Ovary (tissue), 7 donors: ENCODE measurements at regions not wholly inside any gene's neighbourhood (a gene's known extent, or its start where the extent isn't known, plus 50 kb on each side); places are given as distances from the start of the nearest gene placed in this dataset.

ENCODE experiments used
- DNase-seq, 5 donors: peaks; one replicate each; pipeline ENCODE4 v3.0.0-alpha.2; 2019 to 2020
- H3K27ac ChIP-seq, 2 donors: fragments of 200-600 bp; one replicate each; pipeline versions ENCODE4 v1.5.1 to v1.8.0; 2019 to 2022
- H3K27me3 ChIP-seq: fragments of 200-600 bp; one replicate; pipeline ENCODE4 v1.8.0; 2022
- H3K36me3 ChIP-seq: fragments of 200-600 bp; sonication (generic); one replicate; pipeline ENCODE4 v1.5.1; 2019
- H3K4me1 ChIP-seq: one replicate; pipeline ENCODE4 v1.8.1; 2013; ENCODE audit warnings: mild to moderate bottlenecking, moderate library complexity; ENCODE audit not compliant: insufficient read depth
- H3K4me3 ChIP-seq: fragments of 200-600 bp; sonication (generic); one replicate; pipeline ENCODE4 v1.5.1; 2017
- H3K9me3 ChIP-seq, 2 donors: fragments of 200-600 bp in 1 of 2; sonication (generic) in 1 of 2; one replicate each; pipeline versions ENCODE4 v1.5.1 to v1.8.1; 2013 to 2019; ENCODE audit warnings: mild to moderate bottlenecking in 1 of 2, moderate library complexity in 1 of 2
- EP300 ChIP-seq: sonication (generic); formaldehyde crosslinking; IDR thresholded peaks from one replicate; pipeline ENCODE4 v1.6.1; 2017; ENCODE audit warnings: antibody characterized with exemption
- POLR2A ChIP-seq: fragments of 450-650 bp; IDR thresholded peaks from one replicate; pipeline ENCODE4 v1.6.1; 2017; ENCODE audit warnings: antibody characterized with exemption, mild to moderate bottlenecking, moderate library complexity
- WGBS, 3 donors: extraction: QIAGEN DNeasy Blood & Tissue Kit in 1 of 3; methylation state at CpG; one replicate each; pipeline versions ENCODE4 v1.1.5 to v1.1.7; 2013 to 2017; 5-methylcytosine and 5-hydroxymethylcytosine counted together
- intact Hi-C, 4 donors: fragments of 100-400 bp; cut with DNase I; formaldehyde crosslinking; loops; one replicate each; pipeline versions ENCODE4 v1.11.0 to v1.15.1; 2022 to 2023
- TF ChIP-seq, protein P1 (sequence below), 3 donors: fragments of 450-650 bp in 2 of 3; fragments of 200-600 bp in 1 of 3; IDR thresholded peaks; one replicate each; pipeline versions ENCODE4 v1.5.1 to v1.8.0; 2016 to 2022; ENCODE audit warnings: antibody characterized with exemption in 3 of 3, mild to moderate bottlenecking in 1 of 3
- donor health status: DM: no; HTN: no; CAD: no; lungs with moderate emphysema.
- donor health status: DM: no; HTN: no; CAD: no.
- donor health status: Bipolar disorder and iron deficiency.
- donor health status: DM: no; HTN: no; CAD: no.
- donor health status: DM: yes; HTN: yes; CAD: no.

DNA sequence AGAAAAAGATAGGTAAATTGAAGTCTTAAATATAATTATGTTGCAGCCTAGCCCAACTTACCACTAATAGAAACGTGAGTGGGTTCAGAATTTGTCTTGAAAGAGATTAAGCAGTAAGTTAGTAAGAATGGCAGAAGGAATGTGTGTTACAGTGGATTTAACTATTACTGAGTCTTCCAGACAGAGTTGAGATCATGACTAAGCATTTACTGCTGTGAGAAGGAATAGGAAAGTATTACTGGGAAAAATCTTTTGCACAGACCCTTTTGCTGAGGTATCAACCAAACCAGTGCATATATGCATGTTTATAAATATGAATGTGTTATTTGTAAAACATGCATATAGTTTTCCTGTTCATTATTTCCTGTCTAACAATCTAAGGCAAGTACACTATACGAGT lies 112.8 kb upstream of the EFNA5 start:
- 19 to 26% (median 25%) methylated on average over 2 of the region's 2 CpGs for WGBS, 3 donors
- no peak overlapping the region for H3K27ac ChIP-seq
- DNase-seq, result no peak

DNA sequence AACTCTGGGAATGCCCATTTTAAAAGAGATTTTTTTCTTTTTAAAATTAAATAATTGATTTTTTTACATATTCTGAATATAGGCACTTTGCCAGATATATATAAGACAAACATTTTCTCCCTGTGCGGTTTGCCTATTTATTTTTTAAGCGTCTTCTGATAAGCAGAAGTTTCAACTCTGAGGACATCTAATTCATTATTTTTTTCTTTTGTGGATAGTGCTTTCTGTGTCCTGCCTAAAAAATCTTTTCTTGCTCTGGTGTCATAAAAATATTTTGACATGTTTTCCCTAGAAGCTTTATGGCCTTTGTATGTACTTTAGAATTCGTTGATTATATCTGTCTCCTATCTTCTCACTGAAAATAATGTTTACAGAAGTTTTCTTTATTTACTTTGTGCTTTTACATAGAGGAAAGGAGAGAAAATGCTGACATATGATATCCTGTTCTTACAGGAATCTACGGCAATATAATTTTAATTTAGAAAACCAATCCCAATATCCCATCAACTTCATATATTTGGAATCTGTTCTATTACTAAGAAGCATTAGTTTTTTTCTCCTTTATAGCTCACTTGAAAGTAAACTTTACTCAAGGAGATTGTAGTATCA lies 111.9 kb upstream of the EFNA5 start:
- Histone ChIP-seq H3K27ac (no peak overlapping the region), H3K4me1 (no peaks in the 10 kb centered on the region), H3K27me3 (no peaks in the 10 kb centered on the region), H3K9me3 (no peaks in the 10 kb centered on the region), H3K36me3 (no peaks in the 10 kb centered on the region), H3K4me3 (no peak overlapping the region)
- intact Hi-C loops, result no loop called here
- WGBS, 3 donors, result 19 to 27% (median 27%) methylated on average over 4 of the region's 4 CpGs
- no peak for DNase-seq
- TF ChIP-seq POLR2A (no peak), EP300 (no peak)
- TF ChIP-seq, protein P1, sequence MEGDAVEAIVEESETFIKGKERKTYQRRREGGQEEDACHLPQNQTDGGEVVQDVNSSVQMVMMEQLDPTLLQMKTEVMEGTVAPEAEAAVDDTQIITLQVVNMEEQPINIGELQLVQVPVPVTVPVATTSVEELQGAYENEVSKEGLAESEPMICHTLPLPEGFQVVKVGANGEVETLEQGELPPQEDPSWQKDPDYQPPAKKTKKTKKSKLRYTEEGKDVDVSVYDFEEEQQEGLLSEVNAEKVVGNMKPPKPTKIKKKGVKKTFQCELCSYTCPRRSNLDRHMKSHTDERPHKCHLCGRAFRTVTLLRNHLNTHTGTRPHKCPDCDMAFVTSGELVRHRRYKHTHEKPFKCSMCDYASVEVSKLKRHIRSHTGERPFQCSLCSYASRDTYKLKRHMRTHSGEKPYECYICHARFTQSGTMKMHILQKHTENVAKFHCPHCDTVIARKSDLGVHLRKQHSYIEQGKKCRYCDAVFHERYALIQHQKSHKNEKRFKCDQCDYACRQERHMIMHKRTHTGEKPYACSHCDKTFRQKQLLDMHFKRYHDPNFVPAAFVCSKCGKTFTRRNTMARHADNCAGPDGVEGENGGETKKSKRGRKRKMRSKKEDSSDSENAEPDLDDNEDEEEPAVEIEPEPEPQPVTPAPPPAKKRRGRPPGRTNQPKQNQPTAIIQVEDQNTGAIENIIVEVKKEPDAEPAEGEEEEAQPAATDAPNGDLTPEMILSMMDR (IDR thresholded peaks at IDR 0.05), result no peak

More for the DNA sequence above, 112.8 kb upstream of the EFNA5 start:
- intact Hi-C loops, result no loop called here
- Histone ChIP-seq H3K36me3 (no peaks in the 10 kb centered on the region), H3K27me3 (no peaks in the 10 kb centered on the region), H3K4me1 (no peaks in the 10 kb centered on the region), H3K9me3 (no peaks in the 10 kb centered on the region), H3K4me3 (no peak overlapping the region)
- TF ChIP-seq, protein P1 (IDR thresholded peaks at IDR 0.05), result no peak
- TF ChIP-seq POLR2A (no peak), EP300 (no peak)

DNA sequence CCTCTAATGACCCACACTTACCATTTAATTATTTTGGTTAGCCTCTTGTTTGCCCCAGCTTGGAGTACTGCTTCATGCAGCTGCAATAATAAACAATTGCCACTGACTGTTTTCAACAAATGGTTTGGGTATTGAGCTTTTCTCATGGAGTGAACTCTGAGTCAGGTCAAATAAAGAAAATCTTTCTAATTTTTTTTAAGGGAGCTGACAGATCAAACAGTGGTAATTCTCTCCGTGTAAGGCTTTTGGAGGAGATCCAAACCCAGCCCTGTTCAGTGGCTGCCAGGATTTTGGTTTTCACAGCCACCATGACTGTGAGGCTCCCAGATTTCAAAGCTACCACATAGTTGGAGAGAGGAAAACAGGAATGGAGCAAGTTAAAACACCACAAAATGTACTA lies 110.7 kb upstream of the EFNA5 start:
- H3K9me3 ChIP-seq, result no peaks in the 10 kb centered on the region
- H3K27ac ChIP-seq, result no peak overlapping the region
- intact Hi-C loops, result no loop called here
- no peak for DNase-seq
- no peaks in the 10 kb centered on the region for H3K27me3 ChIP-seq
- TF ChIP-seq POLR2A (no peak), EP300 (no peak)
- TF ChIP-seq, protein P1 (IDR thresholded peaks at IDR 0.05), result no peak
- no peaks in the 10 kb centered on the region for H3K4me1 ChIP-seq
- 6 to 12% (median 12%) methylated on average over 1 of the region's 1 CpG for WGBS, 3 donors
- H3K4me3 ChIP-seq, result no peak overlapping the region
- no peaks in the 10 kb centered on the region for H3K36me3 ChIP-seq

DNA sequence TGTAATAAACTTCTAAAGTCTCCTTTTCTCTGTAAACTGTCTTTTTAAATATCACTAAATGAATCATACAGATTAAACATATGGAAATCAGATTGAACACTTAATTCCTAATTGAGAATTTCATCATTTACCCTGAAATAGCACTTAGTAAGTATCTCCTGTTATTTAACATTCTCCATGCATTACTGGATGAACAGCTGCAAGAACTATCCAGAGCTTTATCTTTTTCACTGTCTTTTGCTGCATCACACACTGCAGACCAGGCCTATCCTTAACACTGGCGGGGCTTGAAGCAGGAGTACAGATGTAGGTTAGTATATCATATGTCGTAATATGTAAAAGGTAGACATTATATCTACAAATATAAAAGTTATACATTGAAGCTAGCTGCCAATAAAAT lies 108.7 kb upstream of the EFNA5 start:
- Histone ChIP-seq H3K27ac (no peak overlapping the region), H3K4me1 (no peaks in the 10 kb centered on the region), H3K9me3 (no peaks in the 10 kb centered on the region), H3K4me3 (no peak overlapping the region), H3K27me3 (no peaks in the 10 kb centered on the region), H3K36me3 (no peaks in the 10 kb centered on the region)
- WGBS, 3 donors, result 82 to 89% (median 88%) methylated on average over 2 of the region's 2 CpGs
- TF ChIP-seq EP300, result no peak
- TF ChIP-seq, protein P1 (IDR thresholded peaks at IDR 0.05), result no peak
- no peak for TF ChIP-seq POLR2A
- DNase-seq, result no peak
- intact Hi-C loops, result no loop called here
